K562 (cell line): ENCODE measurements at regions not wholly inside any gene's neighbourhood (a gene's known extent, or its start where the extent isn't known, plus 50 kb on each side); places are given as distances from the start of the nearest gene placed in this dataset.

ENCODE experiments used
- ATAC-seq: fragments of 200-7000 bp; cut with Tn5 transposase; 3 replicates; pipeline ENCODE4 v1.9.1; 2020; ENCODE audit warnings: moderate library complexity
- BruUV-seq: library from RNA; stranded (reverse); fragments of 400-500 nt; replicated peaks from 2 replicates; lab custom pipeline; 2021; lab: Mats Ljungman, UMichigan
- CTCF ChIA-PET: fragments of 300-600 bp; formaldehyde crosslinking; extraction: SDS; loops from one replicate; lab custom pipeline; 2021; ENCODE audit warnings: low intra/inter-chr PET ratio; lab: Yijun Ruan, JAX
- POLR2A ChIA-PET: fragments of 300-600, 350-650 bp; sonication (Branson Sonifier 250); formaldehyde crosslinking; extraction: SDS; loops from one replicate; lab custom pipeline; 2021; ENCODE audit warnings: antibody characterized with exemption, inconsistent platforms; lab: Yijun Ruan, JAX
- DNase-seq, 4 experiments: peaks; one replicate each; pipeline versions ENCODE4 v3.0.0 to v3.0.0-alpha.2; 2011 to 2018; ENCODE audit warnings: low spot score in 3 of 4, mixed read lengths in 3 of 4; ENCODE audit errors: extremely low read depth in 1 of 4
- FAIRE-seq: peaks from 2 replicates; lab custom pipeline; 2011; peaks lifted over from hg19 to GRCh38; lab: Jason Lieb, UNC
- H2AFZ ChIP-seq: 2 replicates; pipeline ENCODE4 v1.6.0; 2011; ENCODE audit warnings: low read depth, low read length, control low read depth, inconsistent platforms
- H3K27ac ChIP-seq: fragments of 200-600 bp; 3 replicates; pipeline ENCODE4 v1.8.0; 2011; ENCODE audit warnings: low read depth, mild to moderate bottlenecking, control low read depth, inconsistent platforms, low read length, moderate library complexity, mixed read lengths; ENCODE audit errors: extremely low read depth
- H3K27me3 ChIP-seq, 2 experiments: fragments of 300-600 bp in 1 of 2; 2 replicates in 1 of 2; 3 replicates in 1 of 2; pipeline versions ENCODE4 v1.6.0 to v1.8.0; 2011; ENCODE audit warnings: inconsistent platforms in 2 of 2, low read length in 2 of 2, mild to moderate bottlenecking in 1 of 2, mixed read lengths in 1 of 2, moderate library complexity in 1 of 2; ENCODE audit not compliant: control insufficient read depth in 2 of 2, insufficient read depth in 2 of 2
- H3K36me3 ChIP-seq: fragments of 300-600 bp; 3 replicates; pipeline ENCODE4 v1.8.0; 2011; ENCODE audit warnings: mild to moderate bottlenecking, low read length, inconsistent platforms; ENCODE audit not compliant: control insufficient read depth, insufficient read depth
- H3K4me1 ChIP-seq, 2 experiments: fragments of 200-600 bp in 1 of 2; replicated peaks in 1 of 2; 2 replicates in 1 of 2; 3 replicates in 1 of 2; pipeline versions ENCODE4 v1.5.1 to v1.8.0; 2011; ENCODE audit warnings: inconsistent platforms in 2 of 2, low read length in 2 of 2, mild to moderate bottlenecking in 1 of 2, mixed read lengths in 1 of 2, moderate library complexity in 1 of 2; ENCODE audit not compliant: control insufficient read depth in 2 of 2, insufficient read depth in 2 of 2
- H3K4me2 ChIP-seq: 2 replicates; pipeline ENCODE4 v1.6.1; 2011; ENCODE audit warnings: low read length, control low read depth, inconsistent platforms, mixed read lengths; ENCODE audit not compliant: insufficient read depth
- H3K4me3 ChIP-seq: fragments of 200-600 bp; sonication (generic), shearing (Covaris generic); 2 replicates; pipeline ENCODE4 v1.5.1; 2016; ENCODE audit warnings: control low read depth, inconsistent platforms
- H3K79me2 ChIP-seq: fragments of 200-600 bp; 3 replicates; pipeline ENCODE4 v1.8.0; 2011; ENCODE audit warnings: low read length, inconsistent platforms; ENCODE audit not compliant: control insufficient read depth, insufficient read depth
- H3K9ac ChIP-seq, 2 experiments: 2 replicates each; pipeline versions ENCODE4 v1.6.0 to v1.6.1; 2011; ENCODE audit warnings: low read depth in 2 of 2, low read length in 2 of 2, control low read depth in 1 of 2, inconsistent platforms in 1 of 2, mild to moderate bottlenecking in 1 of 2, mixed read lengths in 1 of 2; ENCODE audit not compliant: insufficient read depth in 1 of 2
- H3K9me1 ChIP-seq: one replicate; pipeline ENCODE4 v1.6.0; 2011; ENCODE audit warnings: inconsistent platforms, mild to moderate bottlenecking, low read length, moderate library complexity; ENCODE audit not compliant: control insufficient read depth, insufficient read depth
- H3K9me3 ChIP-seq: replicated peaks from 2 replicates; pipeline ENCODE4 v1.5.1; 2011; ENCODE audit warnings: low read depth, low read length, inconsistent platforms; ENCODE audit not compliant: control insufficient read depth, insufficient read depth
- H4K20me1 ChIP-seq: replicated peaks from 2 replicates; pipeline ENCODE4 v1.6.1; 2011; ENCODE audit warnings: low read length, inconsistent platforms, mixed read lengths; ENCODE audit not compliant: control insufficient read depth, insufficient read depth
- ATF3 ChIP-seq, 2 experiments: fragments of 450-650 bp in 1 of 2; sonication (generic) in 1 of 2; formaldehyde crosslinking in 1 of 2; IDR thresholded peaks in 1 of 2; conservative IDR thresholded peaks in 1 of 2; 2 replicates each; pipeline versions ENCODE4 v1.6.1 to v1.8.1; 2016 to 2023; ENCODE audit warnings: mild to moderate bottlenecking in 2 of 2, moderate library complexity in 2 of 2, inconsistent platforms in 1 of 2, missing genetic modification reagents in 1 of 2
- CBX8 ChIP-seq: fragments of 200-600 bp; sonication (generic); IDR thresholded peaks from 2 replicates; pipeline ENCODE4 v1.6.1; 2012; ENCODE audit warnings: borderline replicate concordance, mixed run types, low read depth, mild to moderate bottlenecking, moderate library complexity, mixed read lengths, low read length, control low read depth, inconsistent platforms; ENCODE audit not compliant: poor library complexity, severe bottlenecking; ENCODE audit errors: extremely low read depth
- DIDO1 ChIP-seq: fragments of 450-650 bp; IDR thresholded peaks from 2 replicates; pipeline ENCODE4 v1.6.1; 2016; ENCODE audit warnings: low read depth, missing biosample characterization, missing genetic modification characterization
- HMG20A ChIP-seq: fragments of 450-650 bp; formaldehyde crosslinking; conservative IDR thresholded peaks from 2 replicates; pipeline ENCODE4 v1.4.0; 2020; ENCODE audit warnings: mild to moderate bottlenecking, mixed read lengths
- POLR2G ChIP-seq: fragments of 200-400 bp; formaldehyde crosslinking; IDR thresholded peaks from 2 replicates; pipeline ENCODE4 v1.6.1; 2017; ENCODE audit warnings: low read depth, mild to moderate bottlenecking, antibody characterized with exemption, low read length, moderate library complexity
- RAD51 ChIP-seq: fragments of 450-650 bp; IDR thresholded peaks from 2 replicates; pipeline ENCODE4 v1.7.1; 2016; ENCODE audit warnings: low read depth, mild to moderate bottlenecking, borderline replicate concordance
- SMARCA4 ChIP-seq: fragments of 450-650 bp; IDR thresholded peaks from 2 replicates; pipeline ENCODE4 v1.6.1; 2016
- ZKSCAN1 ChIP-seq: fragments of 150-350 bp; IDR thresholded peaks from 2 replicates; pipeline ENCODE4 v1.6.1; 2016; ENCODE audit warnings: low read depth, low read length
- ZNF561 ChIP-seq: fragments of 450-650 bp; formaldehyde crosslinking; conservative IDR thresholded peaks from 2 replicates; pipeline ENCODE4 v1.4.0; 2020; ENCODE audit warnings: mild to moderate bottlenecking, moderate library complexity
- WGBS: fragments of 100-300 bp; shearing (Covaris generic); methylation state at CpG from one replicate; pipeline ENCODE4 v1.1.6; 2016; ENCODE audit warnings: low coverage, mixed read lengths; ENCODE audit not compliant: insufficient coverage; ENCODE audit errors: missing lambda C conversion rate; 5-methylcytosine and 5-hydroxymethylcytosine counted together
- in situ Hi-C: fragments of 300-500 bp; cut with MboI; formaldehyde crosslinking; loops from 4 replicates; pipeline ENCODE4 v1.15.0; 2018; ENCODE audit warnings: inconsistent platforms, mixed read lengths
- intact Hi-C: fragments of 100-400 bp; cut with micrococcal nuclease; formaldehyde crosslinking; loops from 2 replicates; pipeline ENCODE4 v1.14.2; 2022

- no peaks in the 10 kb centered on the region for H3K9me3 ChIP-seq
- BruUV-seq: no TSS peak
- WGBS: 6% methylated on average over 1 of the region's 1 CpG
- TF ChIP-seq ZNF561 (CRISPR knock-in tag): no peak
- no peak for TF ChIP-seq DIDO1 (tag)
- TF ChIP-seq CBX8: no peak
- TF ChIP-seq HMG20A: no peak
- no peak for TF ChIP-seq POLR2G
- no peak for TF ChIP-seq ATF3 (IDR thresholded peaks at IDR 0.05)
- TF ChIP-seq ATF3 (CRISPR knock-in tag; conservative IDR thresholded peaks at IDR 0.05): no peak
- TF ChIP-seq SMARCA4: no peak
- TF ChIP-seq ZKSCAN1: no peak
- no peak for TF ChIP-seq RAD51
- H3K4me3 ChIP-seq: no peak overlapping the region
- ChIA-PET POLR2A (interaction anchor here (2.1 kb wide), 1 partner anchor 12 kb away, joined by 10 read pairs; no protein-coding TSS in a partner anchor), CTCF (no interaction called here)
- H3K4me2 ChIP-seq: no peak overlapping the region
- no peak overlapping the region for H2AFZ ChIP-seq
- no peak overlapping the region for H3K9ac ChIP-seq
- no peak for ATAC-seq
- H3K9me1 ChIP-seq: no peaks in the 10 kb centered on the region
- H3K36me3 ChIP-seq: no peaks in the 10 kb centered on the region
- no peak for DNase-seq
- H4K20me1 ChIP-seq: no peaks in the 10 kb centered on the region
- peaks cover 13 to 24% of the 10 kb centered on the region in 2 experiments for H3K27me3 ChIP-seq
- in situ Hi-C loops: no loop called here
- no peak overlapping the region for H3K27ac ChIP-seq
- H3K4me1 ChIP-seq: no peaks in the 10 kb centered on the region
- FAIRE-seq: no peak
- no peaks in the 10 kb centered on the region for H3K79me2 ChIP-seq
- intact Hi-C loops: no loop called here
Observed at GRCh38 chr7:156568258-156568657, 72.3 kb upstream of the RNF32 start.
